ENCODE measurements at regions not wholly inside any gene's neighbourhood (a gene's known extent, or its start where the extent isn't known, plus 50 kb on each side); places are given as distances from the start of the nearest gene placed in this dataset.
A peak's percentile ranks its signal among the peaks of the same experiment; 100 is the strongest.
"Not testable (repeated sequence)": the region's sequence is repeated elsewhere in the genome, so short reads cannot be mapped to it uniquely, and the experiment has no call there.

GRCh38 chr5:39654715-39655114 is 229.9 kb upstream of the DAB2 start:
- no peak for DNase-seq (ENCODE audit: low spot score)

- not testable (repeated sequence) for DNase-seq (ENCODE audit: low spot score)
Observed at GRCh38 chr5:39652481-39652880, 227.7 kb upstream of the DAB2 start.

GRCh38 chr5:39652036-39652435 is 227.3 kb upstream of the DAB2 start:
- no peak for DNase-seq (ENCODE audit: low spot score)

- DNase-seq (ENCODE audit: low spot score): peak; percentile 43
Observed at GRCh38 chr5:39650008-39650762, 225.4 kb upstream of the DAB2 start.

GRCh38 chr5:39648848-39649227 is 224.1 kb upstream of the DAB2 start:
- peak; percentile 83 for DNase-seq (ENCODE audit: low spot score)

GRCh38 chr5:39648085-39648847 is 223.5 kb upstream of the DAB2 start:
- DNase-seq (ENCODE audit: low spot score): no peak

GRCh38 chr5:39640552-39640951 is 215.8 kb upstream of the DAB2 start:
- DNase-seq (ENCODE audit: low spot score): no peak

GRCh38 chr5:39639618-39640089 is 214.9 kb upstream of the DAB2 start:
- DNase-seq (ENCODE audit: low spot score): peak; percentile 67

GRCh38 chr5:39638813-39639212 is 214.0 kb upstream of the DAB2 start:
- peak; percentile 20 for DNase-seq (ENCODE audit: low spot score)

- DNase-seq (ENCODE audit: low spot score): no peak
Observed at GRCh38 chr5:39633057-39633456, 208.3 kb upstream of the DAB2 start.

GRCh38 chr5:39631958-39632357 is 207.2 kb upstream of the DAB2 start:
- no peak for DNase-seq (ENCODE audit: low spot score)

- DNase-seq (ENCODE audit: low spot score): no peak
Observed at GRCh38 chr5:39629946-39630345, 205.2 kb upstream of the DAB2 start.

- no peak for DNase-seq (ENCODE audit: low spot score)
Observed at GRCh38 chr5:39628348-39628747, 203.6 kb upstream of the DAB2 start.

- no peak for DNase-seq (ENCODE audit: low spot score)
Observed at GRCh38 chr5:39624890-39625289, 200.1 kb upstream of the DAB2 start.

- DNase-seq (ENCODE audit: low spot score): peak; percentile 57
Observed at GRCh38 chr5:39624268-39624886, 199.6 kb upstream of the DAB2 start.

GRCh38 chr5:39623291-39623865 is 198.6 kb upstream of the DAB2 start:
- no peak for DNase-seq (ENCODE audit: low spot score)

- DNase-seq (ENCODE audit: low spot score): no peak
Observed at GRCh38 chr5:39622281-39622680, 197.5 kb upstream of the DAB2 start.

- no peak for DNase-seq (ENCODE audit: low spot score)
Observed at GRCh38 chr5:39619168-39619818, 194.5 kb upstream of the DAB2 start.

- no peak for DNase-seq (ENCODE audit: low spot score)
Observed at GRCh38 chr5:39618391-39618790, 193.6 kb upstream of the DAB2 start.

- DNase-seq (ENCODE audit: low spot score): no peak
Observed at GRCh38 chr5:39616131-39616530, 191.4 kb upstream of the DAB2 start.

- DNase-seq (ENCODE audit: low spot score): peak; percentile 33
Observed at GRCh38 chr5:39611076-39611475, 186.3 kb upstream of the DAB2 start.

- DNase-seq (ENCODE audit: low spot score): no peak
Observed at GRCh38 chr5:39608024-39608423, 183.2 kb upstream of the DAB2 start.

Measured in A172 (cell line).